Testis (tissue), 2 donors: ENCODE measurements at regions not wholly inside any gene's neighbourhood (a gene's known extent, or its start where the extent isn't known, plus 50 kb on each side); places are given as distances from the start of the nearest gene placed in this dataset.

Experiments used
- DNase-seq: peaks from one replicate; pipeline ENCODE4 v3.0.0-alpha.2; 2019
- H3K27ac ChIP-seq, 2 donors: fragments of 200-600 bp; sonication (generic); one replicate each; pipeline ENCODE4 v1.5.1; 2019
- H3K27me3 ChIP-seq: fragments of 200-600 bp; sonication (generic); one replicate; pipeline ENCODE4 v1.5.1; 2019
- H3K36me3 ChIP-seq: fragments of 200-600 bp; sonication (generic); one replicate; pipeline ENCODE4 v1.5.1; 2017; ENCODE audit warnings: low read depth; ENCODE audit errors: missing control alignments
- H3K4me1 ChIP-seq: fragments of 200-600 bp; sonication (generic); one replicate; pipeline ENCODE4 v1.5.1; 2019
- H3K4me3 ChIP-seq, 2 donors: fragments of 200-600 bp; sonication (generic); one replicate each; pipeline ENCODE4 v1.5.1; 2017 to 2019
- H3K9me3 ChIP-seq: fragments of 200-600 bp; sonication (generic); one replicate; pipeline ENCODE4 v1.5.1; 2017
- CTCF ChIP-seq, 3 experiments: fragments of 450-650 bp in 2 of 3; fragments of 200-600 bp in 1 of 3; sonication (generic) in 1 of 3; IDR thresholded peaks; one replicate each; pipeline ENCODE4 v1.5.1; 2016 to 2019; ENCODE audit warnings: antibody characterized with exemption in 3 of 3, mild to moderate bottlenecking in 2 of 3, moderate library complexity in 1 of 3
- POLR2A ChIP-seq: fragments of 450-650 bp; IDR thresholded peaks from one replicate; pipeline ENCODE4 v1.6.1; 2017; ENCODE audit warnings: antibody characterized with exemption, mild to moderate bottlenecking, moderate library complexity
- WGBS, 2 donors: methylation state at CpG; one replicate each; pipeline ENCODE4 v1.1.5; 2018; 5-methylcytosine and 5-hydroxymethylcytosine counted together
- intact Hi-C: fragments of 100-400 bp; cut with DNase I; formaldehyde crosslinking; loops from one replicate; pipeline ENCODE4 v1.15.1; 2023; ENCODE audit warnings: low total_unique reads

DNA sequence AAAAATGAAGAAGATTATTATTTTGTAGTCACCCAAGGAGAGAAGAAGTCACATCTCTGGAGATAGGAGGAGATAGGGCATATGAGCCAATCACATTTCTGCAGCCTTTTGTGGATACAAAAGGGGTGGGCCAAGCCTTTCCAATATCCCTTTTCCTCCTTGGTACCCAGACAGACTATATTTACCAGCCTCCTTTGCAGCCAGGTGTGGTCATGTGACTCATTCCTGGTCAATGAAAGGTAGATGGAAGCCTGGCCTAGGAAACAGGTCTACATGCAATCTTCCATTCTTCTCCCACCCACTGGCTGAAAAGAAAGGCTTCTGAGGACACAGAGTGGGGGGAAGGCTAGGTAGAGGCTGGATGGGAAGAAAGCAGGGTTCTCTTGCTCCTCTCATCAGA lies 58.1 kb upstream of the ERG start:
- Histone ChIP-seq H3K27ac (no peak overlapping the region), H3K4me1 (no peaks in the 10 kb centered on the region), H3K9me3 (no peaks in the 10 kb centered on the region), H3K36me3 (no peaks in the 10 kb centered on the region), H3K27me3 (no peaks in the 10 kb centered on the region), H3K4me3 (no peak overlapping the region)
- no peak for TF ChIP-seq CTCF (IDR thresholded peaks at IDR 0.05)
- no peak for TF ChIP-seq POLR2A
- intact Hi-C loops = no loop called here
- DNase-seq = no peak

GRCh38 chr21:38561205-38561604 lies 62.9 kb upstream of the ERG start:
- Histone ChIP-seq H3K9me3 (no peaks in the 10 kb centered on the region), H3K36me3 (no peaks in the 10 kb centered on the region), H3K27me3 (no peaks in the 10 kb centered on the region), H3K4me1 (no peaks in the 10 kb centered on the region), H3K27ac (no peak overlapping the region), H3K4me3 (no peak overlapping the region)
- intact Hi-C loops = no loop called here
- TF ChIP-seq POLR2A (no peak), CTCF (IDR thresholded peaks at IDR 0.05) (no peak)
- no peak for DNase-seq

GRCh38 chr21:38561613-38562581 lies 63.6 kb upstream of the ERG start:
- intact Hi-C loops = no loop called here
- H3K4me1 ChIP-seq = no peaks in the 10 kb centered on the region
- H3K4me3 ChIP-seq = no peak overlapping the region
- H3K27me3 ChIP-seq = no peaks in the 10 kb centered on the region
- no peaks in the 10 kb centered on the region for H3K36me3 ChIP-seq
- DNase-seq = no peak
- H3K9me3 ChIP-seq = no peaks in the 10 kb centered on the region
- WGBS, 2 donors = 64 to 75% methylated on average over 7 of the region's 7 CpGs
- no peak overlapping the region for H3K27ac ChIP-seq
- TF ChIP-seq POLR2A (no peak), CTCF (IDR thresholded peaks at IDR 0.05) (no peak)

DNA sequence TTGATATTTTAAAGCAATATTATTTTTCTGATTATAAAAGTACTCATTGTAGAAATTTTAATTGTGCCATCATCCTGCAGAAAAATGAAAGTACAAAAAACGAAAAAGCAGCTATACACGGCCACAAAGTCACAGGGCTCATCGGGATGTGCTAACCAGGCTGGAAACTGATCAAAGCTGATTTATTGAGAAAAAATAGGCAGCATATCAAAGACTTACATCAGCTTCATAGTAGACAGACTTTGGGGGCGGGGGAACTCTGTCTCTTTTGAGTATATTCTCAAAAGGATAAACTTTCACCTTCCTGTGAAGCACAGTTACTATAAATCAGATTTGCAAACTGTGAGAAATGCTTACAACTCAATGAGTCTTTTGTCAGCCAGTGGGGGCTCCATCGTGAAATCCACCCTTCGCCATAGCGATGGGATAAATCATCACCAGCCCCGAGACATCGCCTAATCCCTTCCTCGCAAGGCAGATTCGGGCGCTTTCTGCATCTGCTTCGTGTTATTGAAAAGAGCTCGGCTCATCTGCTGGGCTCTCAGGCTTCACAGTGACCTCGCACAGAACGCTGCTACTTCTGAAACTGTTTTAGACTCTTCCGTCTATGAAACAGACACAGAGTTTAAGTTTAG lies 69.2 kb upstream of the ERG start:
- 33 to 44% methylated on average over 17 of the region's 17 CpGs for WGBS, 2 donors
- no peaks in the 10 kb centered on the region for H3K36me3 ChIP-seq
- TF ChIP-seq CTCF (IDR thresholded peaks at IDR 0.05) = no peak
- no peak for TF ChIP-seq POLR2A
- H3K4me1 ChIP-seq = no peaks in the 10 kb centered on the region
- H3K4me3 ChIP-seq = no peak overlapping the region
- H3K27ac ChIP-seq = no peak overlapping the region
- intact Hi-C loops = no loop called here
- H3K9me3 ChIP-seq = no peaks in the 10 kb centered on the region
- no peak for DNase-seq
- H3K27me3 ChIP-seq = no peaks in the 10 kb centered on the region
